Ishikawa (cell line): ENCODE measurements at regions not wholly inside any gene's neighbourhood (a gene's known extent, or its start where the extent isn't known, plus 50 kb on each side); places are given as distances from the start of the nearest gene placed in this dataset.

Source experiments
- CEBPB ChIP-seq: IDR thresholded peaks from 2 replicates; pipeline ENCODE4 v1.6.1; 2012
- CREB1 ChIP-seq: IDR thresholded peaks from 2 replicates; pipeline ENCODE4 v1.6.1; 2012; ENCODE audit warnings: low read depth
- EGR1 ChIP-seq: IDR thresholded peaks from 2 replicates; pipeline ENCODE4 v1.6.1; 2012
- EP300 ChIP-seq: IDR thresholded peaks from 2 replicates; pipeline ENCODE4 v1.6.1; 2012; ENCODE audit warnings: borderline replicate concordance
- FOXM1 ChIP-seq: IDR thresholded peaks from 2 replicates; pipeline ENCODE4 v1.6.1; 2012; ENCODE audit warnings: low read depth, borderline replicate concordance
- NFIC ChIP-seq: IDR thresholded peaks from 2 replicates; pipeline ENCODE4 v1.6.1; 2012
- RAD21 ChIP-seq: IDR thresholded peaks from 2 replicates; pipeline ENCODE4 v1.6.1; 2012; ENCODE audit warnings: low read depth
- TAF1 ChIP-seq: IDR thresholded peaks from 2 replicates; pipeline ENCODE4 v1.6.1; 2012; ENCODE audit warnings: low read depth, mild to moderate bottlenecking
- TCF12 ChIP-seq: IDR thresholded peaks from 2 replicates; pipeline ENCODE4 v1.6.1; 2012; ENCODE audit warnings: low read depth
- TEAD4 ChIP-seq: IDR thresholded peaks from 2 replicates; pipeline ENCODE4 v1.6.1; 2012
- YY1 ChIP-seq: IDR thresholded peaks from 2 replicates; pipeline ENCODE4 v1.6.1; 2012; ENCODE audit warnings: low read depth
- ZBTB7A ChIP-seq: IDR thresholded peaks from 2 replicates; pipeline ENCODE4 v1.6.1; 2012; ENCODE audit warnings: low read depth
- TF ChIP-seq, protein P1 (sequence below): IDR thresholded peaks from 2 replicates; pipeline ENCODE4 v1.6.1; 2012; ENCODE audit warnings: low read depth, mild to moderate bottlenecking
- TF ChIP-seq, protein P2 (sequence below): IDR thresholded peaks from 2 replicates; pipeline ENCODE4 v1.6.1; 2012
- TF ChIP-seq, protein P3 (sequence below): IDR thresholded peaks from 2 replicates; pipeline ENCODE4 v1.6.1; 2012

DNA sequence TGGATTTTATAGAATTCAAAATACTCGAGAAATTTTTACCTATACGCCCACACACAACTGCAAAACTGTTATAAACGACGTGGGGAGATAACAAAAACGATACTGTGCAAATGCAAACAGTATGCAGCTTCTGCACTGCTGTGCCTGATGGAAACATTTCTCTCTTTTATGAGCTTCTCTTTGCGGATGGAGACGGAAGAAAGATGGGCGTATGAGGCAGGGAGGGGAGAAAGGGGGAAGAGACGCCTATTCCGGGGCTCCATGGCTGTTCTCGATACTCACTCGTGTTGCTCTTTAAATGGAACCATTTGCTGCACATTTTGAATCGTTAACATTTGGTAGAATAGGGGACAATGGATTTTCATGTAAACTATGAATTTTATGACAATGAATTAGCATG is 69.1 kb upstream of the EXOC2 start:
- TF ChIP-seq EP300 (no peak), TCF12 (no peak), CREB1 (no peak), TEAD4 (no peak), FOXM1 (no peak), NFIC (no peak), RAD21 (no peak), TAF1 (no peak)
- TF ChIP-seq, protein P1, sequence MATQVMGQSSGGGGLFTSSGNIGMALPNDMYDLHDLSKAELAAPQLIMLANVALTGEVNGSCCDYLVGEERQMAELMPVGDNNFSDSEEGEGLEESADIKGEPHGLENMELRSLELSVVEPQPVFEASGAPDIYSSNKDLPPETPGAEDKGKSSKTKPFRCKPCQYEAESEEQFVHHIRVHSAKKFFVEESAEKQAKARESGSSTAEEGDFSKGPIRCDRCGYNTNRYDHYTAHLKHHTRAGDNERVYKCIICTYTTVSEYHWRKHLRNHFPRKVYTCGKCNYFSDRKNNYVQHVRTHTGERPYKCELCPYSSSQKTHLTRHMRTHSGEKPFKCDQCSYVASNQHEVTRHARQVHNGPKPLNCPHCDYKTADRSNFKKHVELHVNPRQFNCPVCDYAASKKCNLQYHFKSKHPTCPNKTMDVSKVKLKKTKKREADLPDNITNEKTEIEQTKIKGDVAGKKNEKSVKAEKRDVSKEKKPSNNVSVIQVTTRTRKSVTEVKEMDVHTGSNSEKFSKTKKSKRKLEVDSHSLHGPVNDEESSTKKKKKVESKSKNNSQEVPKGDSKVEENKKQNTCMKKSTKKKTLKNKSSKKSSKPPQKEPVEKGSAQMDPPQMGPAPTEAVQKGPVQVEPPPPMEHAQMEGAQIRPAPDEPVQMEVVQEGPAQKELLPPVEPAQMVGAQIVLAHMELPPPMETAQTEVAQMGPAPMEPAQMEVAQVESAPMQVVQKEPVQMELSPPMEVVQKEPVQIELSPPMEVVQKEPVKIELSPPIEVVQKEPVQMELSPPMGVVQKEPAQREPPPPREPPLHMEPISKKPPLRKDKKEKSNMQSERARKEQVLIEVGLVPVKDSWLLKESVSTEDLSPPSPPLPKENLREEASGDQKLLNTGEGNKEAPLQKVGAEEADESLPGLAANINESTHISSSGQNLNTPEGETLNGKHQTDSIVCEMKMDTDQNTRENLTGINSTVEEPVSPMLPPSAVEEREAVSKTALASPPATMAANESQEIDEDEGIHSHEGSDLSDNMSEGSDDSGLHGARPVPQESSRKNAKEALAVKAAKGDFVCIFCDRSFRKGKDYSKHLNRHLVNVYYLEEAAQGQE: no peak
- TF ChIP-seq, protein P2, sequence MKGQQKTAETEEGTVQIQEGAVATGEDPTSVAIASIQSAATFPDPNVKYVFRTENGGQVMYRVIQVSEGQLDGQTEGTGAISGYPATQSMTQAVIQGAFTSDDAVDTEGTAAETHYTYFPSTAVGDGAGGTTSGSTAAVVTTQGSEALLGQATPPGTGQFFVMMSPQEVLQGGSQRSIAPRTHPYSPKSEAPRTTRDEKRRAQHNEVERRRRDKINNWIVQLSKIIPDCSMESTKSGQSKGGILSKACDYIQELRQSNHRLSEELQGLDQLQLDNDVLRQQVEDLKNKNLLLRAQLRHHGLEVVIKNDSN: no peak

DNA sequence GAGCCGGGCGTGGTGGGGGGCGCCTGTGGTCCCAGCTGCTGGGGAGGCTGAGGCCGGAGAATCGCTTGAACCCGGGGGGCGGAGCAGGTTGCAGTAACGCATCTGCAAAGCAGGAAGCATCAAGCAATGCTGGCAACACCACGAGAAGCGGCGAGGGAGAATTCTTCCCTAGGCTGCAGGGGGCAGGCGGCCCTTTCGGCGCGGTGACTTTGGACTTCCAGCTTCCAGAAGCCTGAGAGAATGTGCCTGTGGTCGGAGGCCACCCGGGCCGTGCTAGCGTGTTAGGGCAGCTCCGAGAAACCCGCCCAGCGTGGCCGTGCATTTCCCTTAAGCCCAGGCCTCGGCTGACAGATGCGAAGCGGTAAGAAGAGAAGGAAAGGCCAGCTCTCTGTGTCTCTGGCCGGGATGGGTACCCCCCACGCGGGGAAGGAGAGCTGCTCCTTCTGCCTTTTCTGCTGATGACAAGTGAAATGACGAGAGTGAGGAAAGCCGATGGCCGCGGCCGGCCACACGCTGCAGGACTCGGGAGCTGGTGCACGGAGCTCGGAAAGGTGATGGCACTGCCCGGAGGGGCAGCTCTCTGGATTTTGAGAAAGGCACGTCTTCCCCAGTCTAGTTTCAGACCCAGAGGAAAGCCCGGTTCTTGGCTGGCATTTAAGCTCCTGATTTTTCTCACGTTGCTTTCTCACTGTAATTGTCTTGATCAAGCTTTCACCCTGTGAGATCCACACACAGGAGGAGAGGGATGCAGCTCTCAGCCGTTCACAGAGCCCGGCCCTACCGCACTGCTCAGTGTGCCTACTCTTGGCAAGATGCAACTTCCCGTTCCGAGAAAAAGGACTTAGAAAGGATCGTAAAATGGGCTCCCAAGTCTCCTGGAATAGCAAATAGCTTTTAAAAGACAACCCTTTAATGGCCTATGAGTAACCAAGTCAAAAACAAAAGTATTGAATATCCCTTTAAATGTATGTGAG is 68.3 kb upstream of the EXOC2 start:
- no peak for TF ChIP-seq FOXM1
- no peak for TF ChIP-seq TAF1
- TF ChIP-seq CEBPB: no peak
- no peak for TF ChIP-seq RAD21
- no peak for TF ChIP-seq NFIC
- no peak for TF ChIP-seq ZBTB7A
- no peak for TF ChIP-seq EP300
- no peak for TF ChIP-seq TEAD4
- no peak for TF ChIP-seq CREB1
- TF ChIP-seq, protein P2: no peak
- TF ChIP-seq TCF12: no peak

DNA sequence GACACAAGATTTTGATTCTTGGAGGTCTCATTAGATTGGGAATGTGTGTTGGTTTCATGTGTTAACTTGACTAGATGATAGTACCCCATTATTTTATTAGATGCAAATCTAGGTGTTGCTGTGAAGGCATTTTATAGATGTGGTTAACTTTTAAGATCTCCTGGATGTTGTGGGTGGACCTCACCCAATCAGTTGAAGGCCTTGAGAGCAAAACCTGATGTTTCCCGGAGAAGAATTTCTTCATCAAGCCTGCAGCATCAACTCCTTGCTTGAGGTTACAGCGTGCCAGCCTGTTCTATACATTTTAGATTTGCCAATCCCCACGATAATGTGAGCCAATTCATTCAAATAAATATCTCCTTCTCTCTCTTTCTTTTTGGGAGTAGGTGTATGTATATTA is 66.8 kb upstream of the EXOC2 start:
- TF ChIP-seq CREB1: no peak
- TF ChIP-seq, protein P2: no peak
- no peak for TF ChIP-seq NFIC
- TF ChIP-seq, protein P3, sequence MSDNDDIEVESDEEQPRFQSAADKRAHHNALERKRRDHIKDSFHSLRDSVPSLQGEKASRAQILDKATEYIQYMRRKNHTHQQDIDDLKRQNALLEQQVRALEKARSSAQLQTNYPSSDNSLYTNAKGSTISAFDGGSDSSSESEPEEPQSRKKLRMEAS: no peak
- no peak for TF ChIP-seq TAF1
- no peak for TF ChIP-seq CEBPB
- TF ChIP-seq TCF12: no peak
- TF ChIP-seq EP300: no peak
- no peak for TF ChIP-seq EGR1
- TF ChIP-seq, protein P1: no peak
- TF ChIP-seq YY1: no peak
- TF ChIP-seq ZBTB7A: no peak
- TF ChIP-seq RAD21: no peak
- TF ChIP-seq TEAD4: no peak
- no peak for TF ChIP-seq FOXM1

DNA sequence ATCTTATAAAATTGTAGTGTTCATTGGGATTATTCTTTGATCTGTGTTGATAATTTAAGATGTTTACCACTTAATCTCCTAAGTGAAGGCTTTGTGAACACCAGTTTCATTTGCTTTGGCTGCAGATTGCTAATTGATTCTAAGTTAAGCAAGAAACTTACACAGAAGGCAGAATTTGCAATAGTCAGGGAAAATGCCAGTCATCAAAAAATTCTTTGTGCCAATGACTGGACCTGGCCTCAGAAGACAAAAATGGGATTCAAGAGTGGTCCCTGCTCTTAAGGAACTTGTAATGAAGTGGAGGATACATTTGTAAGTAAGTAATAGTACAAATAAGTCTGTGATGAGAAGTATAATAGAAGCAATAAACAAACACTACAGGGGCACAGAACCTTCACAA is 63.3 kb upstream of the EXOC2 start:
- TF ChIP-seq NFIC (no peak), RAD21 (no peak), TAF1 (no peak), CEBPB (no peak)

- no peak for TF ChIP-seq TEAD4
- no peak for TF ChIP-seq NFIC
- no peak for TF ChIP-seq CREB1
- no peak for TF ChIP-seq ZBTB7A
- TF ChIP-seq, protein P3: no peak
- TF ChIP-seq CEBPB: no peak
- no peak for TF ChIP-seq TAF1
- TF ChIP-seq, protein P2: no peak
- no peak for TF ChIP-seq EP300
- no peak for TF ChIP-seq RAD21
- no peak for TF ChIP-seq TCF12
- TF ChIP-seq FOXM1: no peak
- TF ChIP-seq EGR1: no peak
- TF ChIP-seq, protein P1: no peak
- TF ChIP-seq YY1: no peak
Measured at GRCh38 chr6:754202-754601, 61.3 kb upstream of the EXOC2 start.
